HG03460 (cell line): ENCODE measurements at regions not wholly inside any gene's neighbourhood (a gene's known extent, or its start where the extent isn't known, plus 50 kb on each side); places are given as distances from the start of the nearest gene placed in this dataset.

Source experiments
- ATAC-seq: cut with Tn5 transposase; IDR thresholded peaks from one replicate; pipeline ENCODE4 v1.9.1; 2021; ENCODE audit not compliant: unreplicated experiment

DNA sequence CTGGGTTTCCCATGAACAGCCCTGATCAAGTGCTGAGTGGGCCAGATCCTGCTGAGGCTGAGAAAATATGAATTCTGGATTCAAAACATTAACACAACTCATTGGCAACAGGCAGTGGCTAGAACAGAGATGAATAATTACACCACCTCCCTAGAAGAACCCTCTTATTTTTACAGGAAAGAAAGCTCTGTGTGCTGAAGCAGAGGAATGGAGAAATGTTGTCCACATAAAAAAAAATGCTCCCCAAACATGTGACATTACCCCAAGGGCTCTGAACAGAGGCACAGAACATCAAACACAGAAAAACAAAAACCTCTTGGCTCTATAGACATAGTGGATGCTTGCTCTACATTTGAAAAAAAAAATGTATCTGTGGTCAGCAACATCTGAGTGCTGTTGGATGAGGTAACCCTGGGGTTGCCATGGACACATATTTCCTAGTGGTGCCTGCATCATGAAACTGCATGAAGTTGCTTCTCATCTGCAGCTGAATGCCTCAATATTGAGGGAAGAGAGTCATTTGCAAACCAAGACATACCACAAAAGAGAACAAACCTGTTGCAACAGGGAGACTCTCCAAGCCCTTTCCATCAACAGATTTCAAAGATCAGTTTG, 98.8 kb downstream of the SNX19 start:
- ATAC-seq = no peak

DNA sequence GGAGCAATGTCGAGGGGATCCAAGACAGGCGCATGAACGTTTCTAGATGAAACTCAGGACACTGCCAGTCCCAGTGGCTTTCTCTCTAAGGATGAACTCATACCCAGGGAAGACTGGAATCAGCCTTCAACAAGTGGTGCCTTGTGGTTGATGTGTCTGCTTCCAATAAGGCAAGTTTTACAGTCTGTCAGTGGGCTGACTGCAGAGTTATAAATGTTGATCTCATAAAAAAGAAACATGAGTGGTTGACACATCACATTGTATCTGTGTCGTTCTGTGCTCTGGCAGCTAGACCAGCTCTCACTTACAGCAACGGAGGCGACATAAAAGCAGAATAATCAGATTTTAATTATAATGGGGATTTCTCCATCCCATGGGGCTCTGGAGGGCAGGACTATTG, 96.7 kb downstream of the SNX19 start:
- no peak for ATAC-seq
